HG02852 (cell line): ENCODE measurements at regions not wholly inside any gene's neighbourhood (a gene's known extent, or its start where the extent isn't known, plus 50 kb on each side); places are given as distances from the start of the nearest gene placed in this dataset.
"Not testable (repeated sequence)": the region's sequence is repeated elsewhere in the genome, so short reads cannot be mapped to it uniquely, and the experiment has no call there.

ENCODE experiments used
- ATAC-seq: cut with Tn5 transposase; IDR thresholded peaks from one replicate; pipeline ENCODE4 v1.9.1; 2021; ENCODE audit warnings: mild to moderate bottlenecking, moderate library complexity; ENCODE audit not compliant: unreplicated experiment

GRCh38 chr18:79579807-79580497 is 99.7 kb upstream of the CTDP1 start:
- ATAC-seq = no peak

- no peak for ATAC-seq
Observed at GRCh38 chr18:79580498-79581171, 99.0 kb upstream of the CTDP1 start.

GRCh38 chr18:79581406-79581805 is 98.2 kb upstream of the CTDP1 start:
- ATAC-seq = no peak

GRCh38 chr18:79581911-79582310 is 97.7 kb upstream of the CTDP1 start:
- ATAC-seq = no peak

GRCh38 chr18:79582978-79583377 is 96.6 kb upstream of the CTDP1 start:
- no peak for ATAC-seq

- ATAC-seq = no peak
Observed at GRCh38 chr18:79583426-79583825, 96.2 kb upstream of the CTDP1 start.

GRCh38 chr18:79583984-79584401 is 95.6 kb upstream of the CTDP1 start:
- no peak for ATAC-seq

GRCh38 chr18:79584491-79585394 is 94.9 kb upstream of the CTDP1 start:
- ATAC-seq = no peak

GRCh38 chr18:79585395-79586370 is 93.9 kb upstream of the CTDP1 start:
- ATAC-seq = no peak

- ATAC-seq = no peak
Observed at GRCh38 chr18:79586436-79587225, 93.0 kb upstream of the CTDP1 start.

GRCh38 chr18:79587226-79587741 is 92.3 kb upstream of the CTDP1 start:
- ATAC-seq = no peak

- no peak for ATAC-seq
Observed at GRCh38 chr18:79587779-79588635, 91.6 kb upstream of the CTDP1 start.

GRCh38 chr18:79588636-79589481 is 90.7 kb upstream of the CTDP1 start:
- no peak for ATAC-seq

GRCh38 chr18:79589601-79590091 is 90.0 kb upstream of the CTDP1 start:
- no peak for ATAC-seq

- ATAC-seq = no peak
Observed at GRCh38 chr18:79590191-79591031, 89.2 kb upstream of the CTDP1 start.

GRCh38 chr18:79591032-79591308 is 88.6 kb upstream of the CTDP1 start:
- no peak for ATAC-seq

- not testable (repeated sequence) for ATAC-seq
Observed at GRCh38 chr18:79592684-79593083, 86.9 kb upstream of the CTDP1 start.
